ENCODE measurements at regions not wholly inside any gene's neighbourhood (a gene's known extent, or its start where the extent isn't known, plus 50 kb on each side); places are given as distances from the start of the nearest gene placed in this dataset.

GRCh38 chr17:51434434-51435170 is 174.3 kb downstream of the UTP18 start (continued):
- TF ChIP-seq RBM17 (IDR thresholded peaks at IDR 0.05; ENCODE audit: borderline replicate concordance, low read depth, low read length) (no peak), MYBL2 (IDR thresholded peaks at IDR 0.05; ENCODE audit: low read depth) (peak; percentile 79; the same call in 1 of the 2 replicates), MYBL2 (CRISPR knock-in tag; IDR thresholded peaks at IDR 0.05; ENCODE audit: borderline replicate concordance) (no peak), NR4A1 (CRISPR knock-in tag; IDR thresholded peaks at IDR 0.05) (no peak), NR4A1 (tag; IDR thresholded peaks at IDR 0.05) (peak; percentile 93), MTF1 (CRISPR knock-in tag; IDR thresholded peaks at IDR 0.05; ENCODE audit: borderline replicate concordance) (no peak), ZNF436 (CRISPR knock-in tag; IDR thresholded peaks at IDR 0.05) (no peak), TEAD4 (IDR thresholded peaks at IDR 0.05; ENCODE audit: low read length) (peak; percentile 10; the same call in 1 of the 2 replicates), TEAD4 (CRISPR knock-in tag; IDR thresholded peaks at IDR 0.05; ENCODE audit: borderline replicate concordance) (no peak), ZNF24 (IDR thresholded peaks at IDR 0.05) (no peak), ZEB2 (IDR thresholded peaks at IDR 0.05) (peak; percentile 69), FIP1L1 (IDR thresholded peaks at IDR 0.05; ENCODE audit: low read depth, low read length, poor library complexity, severe bottlenecking) (no peak), NR2C2 (CRISPR knock-in tag; IDR thresholded peaks at IDR 0.05) (no peak), NR2C2 (tag; IDR thresholded peaks at IDR 0.05) (peak; percentile 35; the same call in 1 of the 2 replicates), FOSL1 (tag; conservative IDR thresholded peaks at IDR 0.05) (peak; percentile 21), SP1 (CRISPR knock-in tag; IDR thresholded peaks at IDR 0.05) (no peak), DDX20 (tag; IDR thresholded peaks at IDR 0.05; ENCODE audit: low read depth) (0 out of 2 replicates have a peak, but pooled peaks have one; percentile 43), ZNF589 (CRISPR knock-in tag; IDR thresholded peaks at IDR 0.05; ENCODE audit: low read depth) (0 out of 2 replicates have a peak, but pooled peaks have one; percentile 58), ZNF354B (CRISPR knock-in tag; IDR thresholded peaks at IDR 0.05) (0 out of 2 replicates have a peak, but pooled peaks have one; percentile 21), RREB1 (CRISPR knock-in tag; IDR thresholded peaks at IDR 0.05) (0 out of 2 replicates have a peak, but pooled peaks have one; percentile 32), ZNF79 (CRISPR knock-in tag; IDR thresholded peaks at IDR 0.05; ENCODE audit: low read depth) (peak; percentile 81; the same call in 1 of the 2 replicates)
- TF ChIP-seq, protein P1, sequence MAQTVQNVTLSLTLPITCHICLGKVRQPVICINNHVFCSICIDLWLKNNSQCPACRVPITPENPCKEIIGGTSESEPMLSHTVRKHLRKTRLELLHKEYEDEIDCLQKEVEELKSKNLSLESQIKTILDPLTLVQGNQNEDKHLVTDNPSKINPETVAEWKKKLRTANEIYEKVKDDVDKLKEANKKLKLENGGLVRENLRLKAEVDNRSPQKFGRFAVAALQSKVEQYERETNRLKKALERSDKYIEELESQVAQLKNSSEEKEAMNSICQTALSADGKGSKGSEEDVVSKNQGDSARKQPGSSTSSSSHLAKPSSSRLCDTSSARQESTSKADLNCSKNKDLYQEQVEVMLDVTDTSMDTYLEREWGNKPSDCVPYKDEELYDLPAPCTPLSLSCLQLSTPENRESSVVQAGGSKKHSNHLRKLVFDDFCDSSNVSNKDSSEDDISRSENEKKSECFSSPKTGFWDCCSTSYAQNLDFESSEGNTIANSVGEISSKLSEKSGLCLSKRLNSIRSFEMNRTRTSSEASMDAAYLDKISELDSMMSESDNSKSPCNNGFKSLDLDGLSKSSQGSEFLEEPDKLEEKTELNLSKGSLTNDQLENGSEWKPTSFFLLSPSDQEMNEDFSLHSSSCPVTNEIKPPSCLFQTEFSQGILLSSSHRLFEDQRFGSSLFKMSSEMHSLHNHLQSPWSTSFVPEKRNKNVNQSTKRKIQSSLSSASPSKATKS (CRISPR knock-in tag; IDR thresholded peaks at IDR 0.05) = peak; percentile 79; the same call in 1 of the 2 replicates
